SK-N-SH treated with all-trans-retinoic acid at 6 μM for 48 hours (cell line): ENCODE measurements at regions not wholly inside any gene's neighbourhood (a gene's known extent, or its start where the extent isn't known, plus 50 kb on each side); places are given as distances from the start of the nearest gene placed in this dataset.

Experiments used
- ATAC-seq: fragments of 200-7000 bp; cut with Tn5 transposase; 3 replicates; pipeline ENCODE4 v1.9.1; 2020; ENCODE audit warnings: mild to moderate bottlenecking, moderate library complexity
- ARNTL ChIP-seq: fragments of 450-650 bp; formaldehyde crosslinking; IDR thresholded peaks from 2 replicates; pipeline ENCODE4 v1.5.0; 2020; ENCODE audit warnings: low read depth, mild to moderate bottlenecking, moderate library complexity, borderline replicate concordance
- CREB5 ChIP-seq: fragments of 250-450 bp; sonication (Bioruptor Pico); IDR thresholded peaks from 2 replicates; pipeline ENCODE4 v1.5.1; 2020; ENCODE audit warnings: low read depth, mild to moderate bottlenecking, moderate library complexity
- CSRNP3 ChIP-seq: fragments of 250-450 bp; sonication (Bioruptor Pico); IDR thresholded peaks from 2 replicates; pipeline ENCODE4 v1.5.1; 2021; ENCODE audit warnings: mild to moderate bottlenecking, moderate library complexity
- ESRRG ChIP-seq: fragments of 250-450 bp; sonication (Bioruptor Pico); IDR thresholded peaks from 2 replicates; pipeline ENCODE4 v1.6.1; 2021; ENCODE audit warnings: mild to moderate bottlenecking
- GLIS3 ChIP-seq: fragments of 250-450 bp; sonication (Bioruptor Pico); IDR thresholded peaks from 2 replicates; pipeline ENCODE4 v1.5.0; 2020; ENCODE audit warnings: mild to moderate bottlenecking, moderate library complexity
- ISL1 ChIP-seq: fragments of 250-450 bp; sonication (Bioruptor Pico); IDR thresholded peaks from 2 replicates; pipeline ENCODE4 v2.1.2; 2022; ENCODE audit warnings: mild to moderate bottlenecking, moderate library complexity
- OSR1 ChIP-seq: fragments of 250-450 bp; sonication (Bioruptor Pico); IDR thresholded peaks from 2 replicates; pipeline ENCODE4 v1.8.0; 2022; ENCODE audit warnings: moderate library complexity, mild to moderate bottlenecking, inconsistent platforms
- PATZ1 ChIP-seq: fragments of 250-450 bp; sonication (Bioruptor Pico); IDR thresholded peaks from 2 replicates; pipeline ENCODE4 v1.8.0; 2020; ENCODE audit warnings: mild to moderate bottlenecking, moderate library complexity, borderline replicate concordance
- POU6F1 ChIP-seq: fragments of 250-450 bp; sonication (Bioruptor Pico); IDR thresholded peaks from 2 replicates; pipeline ENCODE4 v1.8.0; 2021; ENCODE audit warnings: low read depth, mild to moderate bottlenecking, moderate library complexity, borderline replicate concordance
- PPARA ChIP-seq: fragments of 250-450 bp; sonication (Bioruptor Pico); IDR thresholded peaks from 2 replicates; pipeline ENCODE4 v1.5.0; 2020; ENCODE audit warnings: mild to moderate bottlenecking, borderline replicate concordance
- SNAI2 ChIP-seq: fragments of 250-450 bp; sonication (Bioruptor Pico); IDR thresholded peaks from 2 replicates; pipeline ENCODE4 v1.5.0; 2020; ENCODE audit warnings: mild to moderate bottlenecking, moderate library complexity
- TCF4 ChIP-seq: fragments of 250-450 bp; sonication (Bioruptor Pico); IDR thresholded peaks from 2 replicates; pipeline ENCODE4 v1.8.0; 2021; ENCODE audit warnings: mild to moderate bottlenecking, moderate library complexity, borderline replicate concordance
- TOX ChIP-seq: fragments of 250-450 bp; sonication (Bioruptor Pico); IDR thresholded peaks from 2 replicates; pipeline ENCODE4 v1.8.0; 2021; ENCODE audit warnings: mild to moderate bottlenecking, moderate library complexity, borderline replicate concordance
- ZFP3 ChIP-seq: fragments of 250-450 bp; sonication (Bioruptor Pico); IDR thresholded peaks from 2 replicates; pipeline ENCODE4 v1.5.0; 2020; ENCODE audit warnings: mild to moderate bottlenecking, moderate library complexity
- ZFP30 ChIP-seq: fragments of 450-650 bp; formaldehyde crosslinking; IDR thresholded peaks from 2 replicates; pipeline ENCODE4 v1.5.0; 2022; ENCODE audit warnings: mild to moderate bottlenecking, moderate library complexity
- ZNF565 ChIP-seq: fragments of 450-650 bp; formaldehyde crosslinking; conservative IDR thresholded peaks from 2 replicates; pipeline ENCODE4 v1.5.0; 2020; ENCODE audit warnings: low read depth, mild to moderate bottlenecking, moderate library complexity
- ZNF70 ChIP-seq: fragments of 450-650 bp; formaldehyde crosslinking; IDR thresholded peaks from 2 replicates; pipeline ENCODE4 v1.5.0; 2020; ENCODE audit warnings: mild to moderate bottlenecking, moderate library complexity
- ZNF8 ChIP-seq: fragments of 450-650 bp; formaldehyde crosslinking; IDR thresholded peaks from 2 replicates; pipeline ENCODE4 v1.5.0; 2020; ENCODE audit warnings: mild to moderate bottlenecking, moderate library complexity
- TF ChIP-seq, protein P1 (sequence below): fragments of 250-450 bp; sonication (Bioruptor Pico); IDR thresholded peaks from 2 replicates; pipeline ENCODE4 v1.5.0; 2020; ENCODE audit warnings: mild to moderate bottlenecking, moderate library complexity

DNA sequence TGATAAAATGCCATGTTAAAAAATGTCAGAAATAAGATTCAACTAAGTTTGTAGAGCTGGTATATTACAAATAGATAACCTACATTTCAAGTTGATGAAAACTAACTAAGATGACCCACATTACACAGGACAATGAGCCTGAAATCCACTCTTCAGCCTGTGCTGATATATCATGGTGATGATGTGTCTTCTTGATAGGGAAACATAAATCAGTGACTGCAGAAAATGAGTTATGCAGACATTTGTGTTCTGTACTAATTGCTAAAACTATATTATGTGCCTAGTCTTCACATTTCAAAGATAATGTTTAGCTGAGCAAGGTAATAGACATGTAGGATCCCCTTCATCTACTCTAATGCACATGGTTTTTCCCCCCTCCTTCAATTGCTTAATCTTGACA, 331.6 kb upstream of the F9 start:
- TF ChIP-seq ZNF70 (CRISPR knock-in tag) (no peak), TOX (no peak), POU6F1 (CRISPR knock-in tag) (no peak), ZFP3 (CRISPR knock-in tag) (no peak), CREB5 (no peak), ISL1 (CRISPR knock-in tag) (no peak), GLIS3 (CRISPR knock-in tag) (no peak), ESRRG (no peak), ZNF8 (CRISPR knock-in tag) (no peak)
- TF ChIP-seq, protein P1, sequence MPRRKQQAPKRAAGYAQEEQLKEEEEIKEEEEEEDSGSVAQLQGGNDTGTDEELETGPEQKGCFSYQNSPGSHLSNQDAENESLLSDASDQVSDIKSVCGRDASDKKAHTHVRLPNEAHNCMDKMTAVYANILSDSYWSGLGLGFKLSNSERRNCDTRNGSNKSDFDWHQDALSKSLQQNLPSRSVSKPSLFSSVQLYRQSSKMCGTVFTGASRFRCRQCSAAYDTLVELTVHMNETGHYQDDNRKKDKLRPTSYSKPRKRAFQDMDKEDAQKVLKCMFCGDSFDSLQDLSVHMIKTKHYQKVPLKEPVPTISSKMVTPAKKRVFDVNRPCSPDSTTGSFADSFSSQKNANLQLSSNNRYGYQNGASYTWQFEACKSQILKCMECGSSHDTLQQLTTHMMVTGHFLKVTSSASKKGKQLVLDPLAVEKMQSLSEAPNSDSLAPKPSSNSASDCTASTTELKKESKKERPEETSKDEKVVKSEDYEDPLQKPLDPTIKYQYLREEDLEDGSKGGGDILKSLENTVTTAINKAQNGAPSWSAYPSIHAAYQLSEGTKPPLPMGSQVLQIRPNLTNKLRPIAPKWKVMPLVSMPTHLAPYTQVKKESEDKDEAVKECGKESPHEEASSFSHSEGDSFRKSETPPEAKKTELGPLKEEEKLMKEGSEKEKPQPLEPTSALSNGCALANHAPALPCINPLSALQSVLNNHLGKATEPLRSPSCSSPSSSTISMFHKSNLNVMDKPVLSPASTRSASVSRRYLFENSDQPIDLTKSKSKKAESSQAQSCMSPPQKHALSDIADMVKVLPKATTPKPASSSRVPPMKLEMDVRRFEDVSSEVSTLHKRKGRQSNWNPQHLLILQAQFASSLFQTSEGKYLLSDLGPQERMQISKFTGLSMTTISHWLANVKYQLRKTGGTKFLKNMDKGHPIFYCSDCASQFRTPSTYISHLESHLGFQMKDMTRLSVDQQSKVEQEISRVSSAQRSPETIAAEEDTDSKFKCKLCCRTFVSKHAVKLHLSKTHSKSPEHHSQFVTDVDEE (CRISPR knock-in tag): no peak
- no peak for ATAC-seq

- ATAC-seq: no peak
- no peak for TF ChIP-seq ZFP3 (CRISPR knock-in tag)
- TF ChIP-seq ZFP30 (CRISPR knock-in tag): no peak
- TF ChIP-seq TOX: no peak
- no peak for TF ChIP-seq ARNTL
- no peak for TF ChIP-seq ZNF565 (CRISPR knock-in tag)
- no peak for TF ChIP-seq OSR1
- no peak for TF ChIP-seq ZNF70 (CRISPR knock-in tag)
- no peak for TF ChIP-seq CREB5
- no peak for TF ChIP-seq TCF4 (CRISPR knock-in tag)
- no peak for TF ChIP-seq PPARA (CRISPR knock-in tag)
- TF ChIP-seq GLIS3 (CRISPR knock-in tag): no peak
- TF ChIP-seq, protein P1 (CRISPR knock-in tag): no peak
- no peak for TF ChIP-seq CSRNP3
- no peak for TF ChIP-seq PATZ1 (CRISPR knock-in tag)
- TF ChIP-seq SNAI2 (CRISPR knock-in tag): no peak
These were observed 333.6 kb upstream of the F9 start for GRCh38 chrX:139196890-139197289.
